ENCODE measurements at regions not wholly inside any gene's neighbourhood (a gene's known extent, or its start where the extent isn't known, plus 50 kb on each side); places are given as distances from the start of the nearest gene placed in this dataset.

DNA sequence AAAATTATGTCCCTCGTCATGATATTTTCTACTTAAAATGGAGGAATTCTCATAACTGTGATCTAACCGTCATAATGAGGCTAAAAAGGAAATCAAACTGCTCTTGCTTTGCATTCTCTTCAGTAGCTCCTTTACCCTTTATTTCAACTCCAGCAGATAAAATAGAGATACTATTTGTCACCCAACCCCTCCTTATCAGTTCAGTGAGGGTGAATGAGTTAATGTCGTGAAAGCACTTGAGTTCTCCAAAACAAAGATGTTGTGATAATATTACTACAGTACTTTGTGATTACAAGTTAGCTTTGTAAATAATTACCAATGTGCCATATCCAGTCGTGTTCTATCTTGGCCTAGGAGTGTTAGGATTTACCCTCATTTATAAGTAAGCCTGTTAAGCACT lies 63.4 kb upstream of the ANKRD28 start:
- ATAC-seq (ENCODE audit: low read depth) (no peak), DNase-seq (no peak)
- Histone ChIP-seq H3K9me1 (ENCODE audit: insufficient read depth, low read length) (no peaks in the 10 kb centered on the region), H3K4ac (ENCODE audit: low read depth, low read length) (no peak overlapping the region), H3K79me1 (ENCODE audit: low read depth in 1 of 2, low read length in 2 of 2) (peaks cover 4 to 24% of the 10 kb centered on the region in 2 experiments; a peak in 2 of 4 replicates), H3K4me2 (ENCODE audit: low read depth, low read length) (no peak overlapping the region), H3K9me3 (ENCODE audit: control insufficient read depth, insufficient read depth, low read length) (no peaks in the 10 kb centered on the region), H3K23ac (ENCODE audit: low read depth, low read length) (peak overlapping the region; percentile 24; the same call in 1 of the 2 replicates), H4K5ac (ENCODE audit: low read depth, low read length) (no peak overlapping the region), H3K36me3 (ENCODE audit: control insufficient read depth, insufficient read depth, low read length) (no peaks in the 10 kb centered on the region), H2BK120ac (ENCODE audit: low read depth, low read length) (no peak overlapping the region), H2BK20ac (ENCODE audit: low read depth, low read length) (no peak overlapping the region), H2AFZ (replicated peaks; ENCODE audit: low read length, poor library complexity) (no peak overlapping the region), H2AK9ac (replicated peaks; ENCODE audit: low read depth, low read length, poor library complexity) (no peak overlapping the region), H2BK5ac (ENCODE audit: low read depth, low read length, poor library complexity, severe bottlenecking) (no peak overlapping the region), H2AK5ac (ENCODE audit: low read depth, low read length) (no peak overlapping the region), H3K4me1 (ENCODE audit: control insufficient read depth, insufficient read depth, low read length) (no peaks in the 10 kb centered on the region), H4K91ac (ENCODE audit: insufficient read depth, low read depth, low read length) (no peak overlapping the region), H4K8ac (ENCODE audit: low read depth in 2 of 2, low read length in 2 of 2) (no peak overlapping the region; a peak in 1 of 4 replicates), H3K4me3 (ENCODE audit: insufficient read depth, low read depth, low read length) (no peak overlapping the region), H3K18ac (ENCODE audit: low read depth, low read length) (no peak overlapping the region), H3K27ac (ENCODE audit: insufficient read depth, low read length) (no peak overlapping the region), H3K9ac (ENCODE audit: low read depth, low read length) (no peak overlapping the region), H3K27me3 (ENCODE audit: control insufficient read depth, insufficient read depth, low read length) (no peaks in the 10 kb centered on the region), H3K14ac (replicated peaks; ENCODE audit: low read depth, low read length) (no peak overlapping the region), H2BK15ac (ENCODE audit: low read depth, low read length) (no peak overlapping the region), H3K56ac (ENCODE audit: extremely low read depth, insufficient read depth, low read length) (no peak overlapping the region), H4K20me1 (ENCODE audit: insufficient read depth, low read length) (no peaks in the 10 kb centered on the region)
- ChIA-PET CTCF (no interaction called here), POLR2A (ENCODE audit: unreplicated experiment) (no interaction called here)
- no CpG with 5 or more reads among the region's 4 CpGs for WGBS, 2 experiments (ENCODE audit: extremely low coverage in 2 of 2, insufficient read length in 1 of 2)
- intact Hi-C loops (cut with micrococcal nuclease) (loop anchor here (2.0 kb wide), 1 partner anchor 386 kb away; no protein-coding TSS in a partner anchor), in situ Hi-C loops (cut with MboI; ENCODE audit: low sequenced_read_pairs) (no loop called here), dilution Hi-C loops (cut with HindIII; ENCODE audit: low sequenced_read_pairs, unreplicated experiment) (no loop called here)
- TF ChIP-seq, protein P1, sequence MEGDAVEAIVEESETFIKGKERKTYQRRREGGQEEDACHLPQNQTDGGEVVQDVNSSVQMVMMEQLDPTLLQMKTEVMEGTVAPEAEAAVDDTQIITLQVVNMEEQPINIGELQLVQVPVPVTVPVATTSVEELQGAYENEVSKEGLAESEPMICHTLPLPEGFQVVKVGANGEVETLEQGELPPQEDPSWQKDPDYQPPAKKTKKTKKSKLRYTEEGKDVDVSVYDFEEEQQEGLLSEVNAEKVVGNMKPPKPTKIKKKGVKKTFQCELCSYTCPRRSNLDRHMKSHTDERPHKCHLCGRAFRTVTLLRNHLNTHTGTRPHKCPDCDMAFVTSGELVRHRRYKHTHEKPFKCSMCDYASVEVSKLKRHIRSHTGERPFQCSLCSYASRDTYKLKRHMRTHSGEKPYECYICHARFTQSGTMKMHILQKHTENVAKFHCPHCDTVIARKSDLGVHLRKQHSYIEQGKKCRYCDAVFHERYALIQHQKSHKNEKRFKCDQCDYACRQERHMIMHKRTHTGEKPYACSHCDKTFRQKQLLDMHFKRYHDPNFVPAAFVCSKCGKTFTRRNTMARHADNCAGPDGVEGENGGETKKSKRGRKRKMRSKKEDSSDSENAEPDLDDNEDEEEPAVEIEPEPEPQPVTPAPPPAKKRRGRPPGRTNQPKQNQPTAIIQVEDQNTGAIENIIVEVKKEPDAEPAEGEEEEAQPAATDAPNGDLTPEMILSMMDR (conservative IDR thresholded peaks at IDR 0.05; ENCODE audit: low read depth, low read length): no peak
- no peak for TF ChIP-seq POLR2A (IDR thresholded peaks at IDR 0.05; ENCODE audit: low read depth, low read length)
- TF ChIP-seq MXI1 (IDR thresholded peaks at IDR 0.05; ENCODE audit: borderline replicate concordance, low read depth, low read length): no peak
- no peak for TF ChIP-seq MAZ (IDR thresholded peaks at IDR 0.05; ENCODE audit: borderline replicate concordance, low read depth, low read length)
- no peak for TF ChIP-seq RCOR1 (IDR thresholded peaks at IDR 0.05; ENCODE audit: insufficient replicate concordance, low read length)
- TF ChIP-seq BHLHE40 (IDR thresholded peaks at IDR 0.05; ENCODE audit: low read depth, low read length): no peak
- no TSS peak for BruUV-seq (replicated peaks)

Data from IMR-90 (cell line).